WTC11 (cell line): ENCODE measurements at regions not wholly inside any gene's neighbourhood (a gene's known extent, or its start where the extent isn't known, plus 50 kb on each side); places are given as distances from the start of the nearest gene placed in this dataset.

Source experiments
- CBFB ChIP-seq: sonication (generic); formaldehyde crosslinking; IDR thresholded peaks from 2 replicates; pipeline ENCODE4 v1.8.1; 2022; ENCODE audit warnings: mild to moderate bottlenecking, low read depth, missing genetic modification reagents
- KAT7 ChIP-seq: sonication (generic); formaldehyde crosslinking; IDR thresholded peaks from 2 replicates; pipeline ENCODE4 v1.8.1; 2023; ENCODE audit warnings: missing genetic modification reagents, mild to moderate bottlenecking, borderline replicate concordance
- NR2C2 ChIP-seq: sonication (generic); formaldehyde crosslinking; IDR thresholded peaks from 2 replicates; pipeline ENCODE4 v1.8.0; 2022; ENCODE audit warnings: mild to moderate bottlenecking, missing genetic modification reagents
- NR3C1 ChIP-seq: sonication (generic); formaldehyde crosslinking; conservative IDR thresholded peaks from 2 replicates; pipeline ENCODE4 v1.8.1; 2023; ENCODE audit warnings: low read depth, mild to moderate bottlenecking, missing genetic modification reagents
- SMAD3 ChIP-seq: sonication (generic); formaldehyde crosslinking; IDR thresholded peaks from 2 replicates; pipeline ENCODE4 v1.8.0; 2022; ENCODE audit warnings: missing genetic modification reagents, mild to moderate bottlenecking, borderline replicate concordance
- SP1 ChIP-seq: sonication (generic); formaldehyde crosslinking; conservative IDR thresholded peaks from 2 replicates; pipeline ENCODE4 v1.8.1; 2022; ENCODE audit warnings: missing genetic modification reagents
- ZBTB21 ChIP-seq: sonication (generic); formaldehyde crosslinking; IDR thresholded peaks from 2 replicates; pipeline ENCODE4 v1.8.1; 2023; ENCODE audit warnings: mild to moderate bottlenecking, missing genetic modification reagents, borderline replicate concordance
- ZNF263 ChIP-seq: sonication (generic); formaldehyde crosslinking; IDR thresholded peaks from 2 replicates; pipeline ENCODE4 v1.8.1; 2022; ENCODE audit warnings: low read depth, mild to moderate bottlenecking, moderate library complexity, missing genetic modification reagents
- TF ChIP-seq, protein P1 (sequence below): sonication (generic); formaldehyde crosslinking; conservative IDR thresholded peaks from 2 replicates; pipeline ENCODE4 v1.8.1; 2022; ENCODE audit warnings: mild to moderate bottlenecking, missing genetic modification reagents
- TF ChIP-seq, protein P2 (sequence below): sonication (generic); formaldehyde crosslinking; IDR thresholded peaks from 2 replicates; pipeline ENCODE4 v1.8.1; 2023; ENCODE audit warnings: mild to moderate bottlenecking, missing genetic modification reagents, moderate library complexity
- TF ChIP-seq, protein P3 (sequence below): fragments of 200-600 bp; IDR thresholded peaks from 2 replicates; pipeline ENCODE4 v1.8.0; 2022; ENCODE audit warnings: antibody characterized with exemption

DNA sequence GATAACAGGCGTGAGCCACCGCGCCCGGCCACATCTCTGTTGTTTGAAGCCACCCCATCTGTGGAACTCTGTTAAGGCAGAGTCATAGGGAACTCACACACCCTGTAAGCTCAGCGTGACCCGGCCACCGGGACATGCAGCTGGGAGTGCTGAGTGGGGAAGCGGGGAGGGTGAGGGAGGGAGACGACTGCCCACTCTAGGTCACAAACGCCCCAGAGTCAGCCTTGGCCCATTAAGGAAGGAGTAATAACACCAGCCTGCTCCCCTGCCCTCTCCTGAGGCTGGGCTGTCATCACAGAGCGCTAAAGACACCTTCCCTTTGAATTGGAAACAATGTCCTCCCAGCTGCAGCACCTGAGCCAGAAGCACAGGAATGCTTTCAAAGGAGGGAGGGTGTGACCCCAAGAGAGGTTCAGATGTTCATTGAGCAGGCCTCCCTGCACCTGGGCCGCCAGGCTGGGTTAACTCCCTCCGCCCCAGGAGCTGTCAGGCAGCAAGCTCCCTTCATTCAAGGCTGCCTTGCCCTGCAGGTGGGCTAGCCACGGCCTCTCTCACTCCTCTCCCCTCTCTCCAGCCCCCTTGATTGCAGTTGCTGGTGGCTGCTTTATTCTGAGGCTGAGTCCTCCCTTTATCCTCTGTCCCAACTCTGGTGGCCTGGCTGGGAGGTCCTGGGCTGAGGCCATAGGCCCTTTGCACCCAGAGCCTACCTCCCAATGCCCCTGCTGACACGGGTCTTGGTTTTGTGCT, 77.2 kb upstream of the HPCAL1 start:
- TF ChIP-seq SMAD3, result no peak
- TF ChIP-seq ZBTB21, result no peak
- no peak for TF ChIP-seq NR2C2 (CRISPR knock-in tag)
- TF ChIP-seq KAT7, result no peak
- no peak for TF ChIP-seq NR3C1 (CRISPR knock-in tag)
- TF ChIP-seq, protein P1, sequence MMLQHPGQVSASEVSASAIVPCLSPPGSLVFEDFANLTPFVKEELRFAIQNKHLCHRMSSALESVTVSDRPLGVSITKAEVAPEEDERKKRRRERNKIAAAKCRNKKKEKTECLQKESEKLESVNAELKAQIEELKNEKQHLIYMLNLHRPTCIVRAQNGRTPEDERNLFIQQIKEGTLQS (CRISPR knock-in tag), result no peak
- no peak for TF ChIP-seq ZNF263
- no peak for TF ChIP-seq SP1 (CRISPR knock-in tag)
- TF ChIP-seq, protein P2, sequence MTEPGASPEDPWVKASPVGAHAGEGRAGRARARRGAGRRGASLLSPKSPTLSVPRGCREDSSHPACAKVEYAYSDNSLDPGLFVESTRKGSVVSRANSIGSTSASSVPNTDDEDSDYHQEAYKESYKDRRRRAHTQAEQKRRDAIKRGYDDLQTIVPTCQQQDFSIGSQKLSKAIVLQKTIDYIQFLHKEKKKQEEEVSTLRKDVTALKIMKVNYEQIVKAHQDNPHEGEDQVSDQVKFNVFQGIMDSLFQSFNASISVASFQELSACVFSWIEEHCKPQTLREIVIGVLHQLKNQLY, result no peak
- TF ChIP-seq CBFB (CRISPR knock-in tag), result no peak
- TF ChIP-seq, protein P3, sequence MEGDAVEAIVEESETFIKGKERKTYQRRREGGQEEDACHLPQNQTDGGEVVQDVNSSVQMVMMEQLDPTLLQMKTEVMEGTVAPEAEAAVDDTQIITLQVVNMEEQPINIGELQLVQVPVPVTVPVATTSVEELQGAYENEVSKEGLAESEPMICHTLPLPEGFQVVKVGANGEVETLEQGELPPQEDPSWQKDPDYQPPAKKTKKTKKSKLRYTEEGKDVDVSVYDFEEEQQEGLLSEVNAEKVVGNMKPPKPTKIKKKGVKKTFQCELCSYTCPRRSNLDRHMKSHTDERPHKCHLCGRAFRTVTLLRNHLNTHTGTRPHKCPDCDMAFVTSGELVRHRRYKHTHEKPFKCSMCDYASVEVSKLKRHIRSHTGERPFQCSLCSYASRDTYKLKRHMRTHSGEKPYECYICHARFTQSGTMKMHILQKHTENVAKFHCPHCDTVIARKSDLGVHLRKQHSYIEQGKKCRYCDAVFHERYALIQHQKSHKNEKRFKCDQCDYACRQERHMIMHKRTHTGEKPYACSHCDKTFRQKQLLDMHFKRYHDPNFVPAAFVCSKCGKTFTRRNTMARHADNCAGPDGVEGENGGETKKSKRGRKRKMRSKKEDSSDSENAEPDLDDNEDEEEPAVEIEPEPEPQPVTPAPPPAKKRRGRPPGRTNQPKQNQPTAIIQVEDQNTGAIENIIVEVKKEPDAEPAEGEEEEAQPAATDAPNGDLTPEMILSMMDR, result no peak
